ENCODE measurements at regions not wholly inside any gene's neighbourhood (a gene's known extent, or its start where the extent isn't known, plus 50 kb on each side); places are given as distances from the start of the nearest gene placed in this dataset.

DNA sequence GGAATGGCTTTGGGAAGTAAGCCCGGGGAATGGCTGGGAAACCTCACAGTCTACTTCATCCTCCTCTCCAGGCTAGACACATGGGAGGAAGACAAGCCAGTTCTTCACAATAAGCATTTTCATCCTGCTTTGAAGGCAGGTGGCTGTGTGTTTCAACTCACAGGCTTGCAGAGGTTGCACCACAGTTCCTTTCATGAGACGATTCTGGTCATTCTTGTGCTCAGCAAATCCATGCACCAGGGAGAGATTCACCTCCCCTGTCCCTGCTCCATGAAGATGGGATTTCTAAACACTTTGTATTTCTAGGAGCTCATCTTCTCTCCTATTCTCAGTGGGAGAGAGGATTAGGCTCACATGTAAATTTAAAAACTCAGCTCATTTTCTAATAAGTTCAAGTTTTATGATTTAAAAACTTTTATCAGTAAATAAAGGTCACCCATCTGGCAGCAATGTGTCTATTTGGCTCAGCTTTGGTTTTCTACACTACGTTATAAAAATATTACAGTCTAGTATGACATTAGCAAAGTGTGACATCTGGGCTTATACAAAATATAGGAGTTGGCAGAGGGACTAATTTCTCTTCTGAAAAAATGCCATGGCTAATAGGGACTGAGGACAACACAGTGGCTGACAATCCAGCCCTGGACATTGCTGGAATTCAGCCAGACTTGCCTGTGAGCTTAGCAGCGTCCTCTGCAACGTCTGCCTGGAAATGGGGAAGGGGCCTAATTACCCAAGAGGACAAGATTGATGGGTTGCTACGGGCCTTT lies 283.2 kb upstream of the SLC10A2 start:
- TF ChIP-seq, protein P1, sequence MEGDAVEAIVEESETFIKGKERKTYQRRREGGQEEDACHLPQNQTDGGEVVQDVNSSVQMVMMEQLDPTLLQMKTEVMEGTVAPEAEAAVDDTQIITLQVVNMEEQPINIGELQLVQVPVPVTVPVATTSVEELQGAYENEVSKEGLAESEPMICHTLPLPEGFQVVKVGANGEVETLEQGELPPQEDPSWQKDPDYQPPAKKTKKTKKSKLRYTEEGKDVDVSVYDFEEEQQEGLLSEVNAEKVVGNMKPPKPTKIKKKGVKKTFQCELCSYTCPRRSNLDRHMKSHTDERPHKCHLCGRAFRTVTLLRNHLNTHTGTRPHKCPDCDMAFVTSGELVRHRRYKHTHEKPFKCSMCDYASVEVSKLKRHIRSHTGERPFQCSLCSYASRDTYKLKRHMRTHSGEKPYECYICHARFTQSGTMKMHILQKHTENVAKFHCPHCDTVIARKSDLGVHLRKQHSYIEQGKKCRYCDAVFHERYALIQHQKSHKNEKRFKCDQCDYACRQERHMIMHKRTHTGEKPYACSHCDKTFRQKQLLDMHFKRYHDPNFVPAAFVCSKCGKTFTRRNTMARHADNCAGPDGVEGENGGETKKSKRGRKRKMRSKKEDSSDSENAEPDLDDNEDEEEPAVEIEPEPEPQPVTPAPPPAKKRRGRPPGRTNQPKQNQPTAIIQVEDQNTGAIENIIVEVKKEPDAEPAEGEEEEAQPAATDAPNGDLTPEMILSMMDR (IDR thresholded peaks at IDR 0.05): no peak
- no peak for TF ChIP-seq POLR2A (IDR thresholded peaks at IDR 0.05)
